ENCODE measurements at regions not wholly inside any gene's neighbourhood (a gene's known extent, or its start where the extent isn't known, plus 50 kb on each side); places are given as distances from the start of the nearest gene placed in this dataset.

GRCh38 chr18:24934258-24934932, 417.6 kb downstream of the ZNF521 start:
- POLR2A ChIA-PET, result no interaction called here
- CTCF ChIA-PET, result no interaction called here
- Histone ChIP-seq H3K27me3 (ENCODE audit: control insufficient read depth, insufficient read depth, low read length) (peaks cover 6% of the 10 kb centered on the region), H3K4me3 (ENCODE audit: low read depth, low read length) (no peak overlapping the region), H3K9me3 (ENCODE audit: control insufficient read depth, insufficient read depth, low read length) (no peaks in the 10 kb centered on the region), H3K27ac (ENCODE audit: low read depth, low read length) (no peak overlapping the region)
- no peak for DNase-seq (ENCODE audit: low read depth, low spot score)
- no peak for TF ChIP-seq CTCF (IDR thresholded peaks at IDR 0.05; ENCODE audit: low read depth, low read length)

- Histone ChIP-seq H3K4me3 (ENCODE audit: low read depth, low read length) (no peak overlapping the region), H3K9me3 (ENCODE audit: control insufficient read depth, insufficient read depth, low read length) (no peaks in the 10 kb centered on the region), H3K27me3 (ENCODE audit: control insufficient read depth, insufficient read depth, low read length) (peaks cover 6% of the 10 kb centered on the region), H3K27ac (ENCODE audit: low read depth, low read length) (no peak overlapping the region)
- ChIA-PET POLR2A (no interaction called here), CTCF (no interaction called here)
- no peak for DNase-seq (ENCODE audit: low read depth, low spot score)
- TF ChIP-seq CTCF (IDR thresholded peaks at IDR 0.05; ENCODE audit: low read depth, low read length), result no peak
These were observed 417.0 kb downstream of the ZNF521 start for GRCh38 chr18:24935008-24935407.

- no peak overlapping the region for H3K27ac ChIP-seq (ENCODE audit: low read depth, low read length)
- ChIA-PET POLR2A (no interaction called here), CTCF (interaction anchor here (0.6 kb wide), 1 partner anchor 29 kb away, joined by 6 read pairs; no protein-coding TSS in a partner anchor)
- no peaks in the 10 kb centered on the region for H3K9me3 ChIP-seq (ENCODE audit: control insufficient read depth, insufficient read depth, low read length)
- no peak for DNase-seq (ENCODE audit: low read depth, low spot score)
- no peak overlapping the region for H3K4me3 ChIP-seq (ENCODE audit: low read depth, low read length)
- TF ChIP-seq CTCF (IDR thresholded peaks at IDR 0.05; ENCODE audit: low read depth, low read length), result no peak
- peaks cover 6% of the 10 kb centered on the region for H3K27me3 ChIP-seq (ENCODE audit: control insufficient read depth, insufficient read depth, low read length)
These were observed 416.1 kb downstream of the ZNF521 start for GRCh38 chr18:24935896-24936295.

GRCh38 chr18:24936691-24937090, 415.3 kb downstream of the ZNF521 start:
- no peak overlapping the region for H3K27ac ChIP-seq (ENCODE audit: low read depth, low read length)
- POLR2A ChIA-PET, result no interaction called here
- no peak for DNase-seq (ENCODE audit: low read depth, low spot score)
- CTCF ChIA-PET, result no interaction called here
- H3K27me3 ChIP-seq (ENCODE audit: control insufficient read depth, insufficient read depth, low read length), result peaks cover 6% of the 10 kb centered on the region
- TF ChIP-seq CTCF (IDR thresholded peaks at IDR 0.05; ENCODE audit: low read depth, low read length), result no peak
- H3K4me3 ChIP-seq (ENCODE audit: low read depth, low read length), result no peak overlapping the region
- no peaks in the 10 kb centered on the region for H3K9me3 ChIP-seq (ENCODE audit: control insufficient read depth, insufficient read depth, low read length)

GRCh38 chr18:24937639-24938275, 414.2 kb downstream of the ZNF521 start:
- ChIA-PET POLR2A (no interaction called here), CTCF (no interaction called here)
- Histone ChIP-seq H3K9me3 (ENCODE audit: control insufficient read depth, insufficient read depth, low read length) (no peaks in the 10 kb centered on the region), H3K4me3 (ENCODE audit: low read depth, low read length) (no peak overlapping the region), H3K27me3 (ENCODE audit: control insufficient read depth, insufficient read depth, low read length) (peaks cover 6% of the 10 kb centered on the region), H3K27ac (ENCODE audit: low read depth, low read length) (no peak overlapping the region)
- no peak for TF ChIP-seq CTCF (IDR thresholded peaks at IDR 0.05; ENCODE audit: low read depth, low read length)
- no peak for DNase-seq (ENCODE audit: low read depth, low spot score)
